HG02884 (cell line): ENCODE measurements at regions not wholly inside any gene's neighbourhood (a gene's known extent, or its start where the extent isn't known, plus 50 kb on each side); places are given as distances from the start of the nearest gene placed in this dataset.

Experiments
- ATAC-seq: cut with Tn5 transposase; IDR thresholded peaks from one replicate; pipeline ENCODE4 v1.9.1; 2021; ENCODE audit warnings: mild to moderate bottlenecking, moderate library complexity; ENCODE audit not compliant: unreplicated experiment

DNA sequence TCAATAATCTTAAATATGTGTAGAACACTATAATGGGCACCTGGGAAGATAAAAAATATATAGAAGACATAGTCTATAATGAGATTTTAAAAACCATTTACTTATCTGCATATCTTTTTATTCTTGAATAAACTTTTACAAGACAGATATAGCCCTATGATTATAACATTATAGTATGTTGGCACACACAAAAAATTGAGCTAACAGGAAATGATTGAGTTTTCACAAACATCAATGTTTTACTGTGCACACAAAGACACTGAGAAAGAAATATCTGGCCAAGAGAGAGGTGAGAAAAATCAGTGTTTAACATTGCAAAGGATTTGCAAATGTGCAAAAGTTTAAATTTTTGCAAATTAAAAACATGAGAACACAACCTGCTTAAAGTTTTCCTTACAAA is 124.3 kb downstream of the BBS10 start:
- ATAC-seq, result no peak

DNA sequence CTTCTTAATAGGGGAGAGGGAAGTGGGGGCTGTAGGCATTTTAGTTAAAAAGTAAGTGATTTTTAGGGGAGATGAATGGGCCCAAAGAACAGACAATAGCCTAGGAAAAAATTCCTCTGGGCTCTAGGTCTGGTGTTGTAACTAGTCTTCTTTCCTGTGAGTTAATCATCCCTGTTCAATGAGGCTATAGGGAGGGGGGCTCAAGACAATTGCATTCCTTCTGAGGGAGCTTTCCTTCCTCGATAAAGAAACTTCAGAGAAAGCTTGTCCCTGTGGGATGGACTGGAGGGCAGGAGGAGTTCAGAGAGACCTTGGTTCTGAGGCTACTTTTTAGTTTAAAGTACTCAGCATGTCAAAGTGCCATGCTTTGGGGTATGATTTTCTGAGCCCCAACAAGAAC is 127.2 kb downstream of the BBS10 start:
- no peak for ATAC-seq

DNA sequence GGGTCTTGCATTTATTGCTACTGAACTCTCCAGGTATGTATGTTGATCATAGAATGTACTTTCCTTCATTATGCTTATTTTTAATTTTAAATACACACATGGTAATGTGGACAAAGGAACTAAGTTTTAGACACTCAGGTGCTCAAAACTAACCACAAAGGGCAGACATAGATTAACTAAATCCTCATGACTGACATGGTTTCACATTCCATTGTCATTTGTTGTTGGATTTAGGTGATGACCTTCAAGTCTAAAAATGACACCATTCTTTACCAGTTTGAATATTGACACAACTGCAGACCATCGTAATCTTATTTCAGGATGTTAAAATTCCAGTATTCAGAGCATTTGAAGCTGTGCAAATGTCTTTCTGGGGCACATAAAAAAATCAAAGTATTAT is 128.4 kb downstream of the BBS10 start:
- no peak for ATAC-seq

DNA sequence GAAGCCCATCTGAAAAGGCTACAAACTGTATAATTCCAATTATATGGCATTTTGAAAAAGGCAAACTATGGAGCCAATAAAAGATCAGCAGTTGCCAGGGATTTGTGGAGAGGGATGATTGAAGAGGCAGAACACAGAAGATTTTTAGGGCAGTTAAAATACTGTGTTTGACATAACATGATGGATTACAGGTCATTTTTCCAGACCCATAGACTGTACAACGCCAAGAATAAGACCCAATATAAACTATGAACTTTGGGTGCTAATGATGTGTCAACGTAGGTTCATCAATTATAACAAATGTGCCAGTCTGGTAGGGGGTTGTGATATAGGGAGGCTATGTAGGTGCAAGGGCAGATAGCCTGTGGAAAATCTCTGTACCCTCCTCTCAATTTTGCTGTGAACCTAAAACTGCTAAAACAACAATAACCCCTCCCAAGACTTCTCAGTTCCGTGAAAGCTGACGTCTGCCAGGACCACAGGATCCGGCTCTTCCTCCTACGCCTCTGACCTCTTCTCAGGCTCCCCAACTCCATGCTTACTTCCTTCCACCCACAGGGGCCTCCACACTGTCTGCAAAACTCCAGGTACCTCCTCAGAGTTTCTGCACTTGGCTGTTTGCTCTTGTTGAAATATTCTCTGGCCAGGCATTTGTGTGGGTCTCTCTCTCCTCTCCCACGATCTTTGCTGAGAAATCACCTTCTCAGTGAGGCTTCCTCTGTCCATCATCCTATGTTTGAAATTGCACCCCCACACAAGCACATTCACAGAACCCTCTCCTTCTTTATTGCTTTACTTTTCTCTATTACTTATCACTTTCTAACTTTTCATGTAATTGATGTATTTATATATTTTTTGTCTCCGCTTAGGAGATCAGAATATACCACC is 131.4 kb downstream of the BBS10 start:
- ATAC-seq, result no peak

DNA sequence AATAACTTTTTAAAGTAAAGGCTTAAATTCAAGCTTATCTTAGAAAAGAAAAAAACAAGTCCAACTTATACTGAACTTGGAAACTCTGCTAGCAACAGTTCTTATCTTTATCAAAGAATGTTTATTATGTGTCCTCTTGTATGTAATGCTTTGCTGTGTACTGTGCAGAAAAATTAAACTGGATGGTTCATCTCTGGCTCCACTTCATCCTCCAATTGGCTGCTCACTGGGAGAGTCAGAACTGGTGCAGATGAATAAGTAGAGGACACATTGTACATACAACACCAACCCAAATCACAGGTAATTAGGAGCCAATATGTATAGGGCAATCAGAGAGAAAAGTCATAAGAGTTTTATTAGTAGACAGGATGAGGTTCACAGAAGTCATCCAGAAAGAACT is 123.6 kb upstream of the NAP1L1 start:
- no peak for ATAC-seq

DNA sequence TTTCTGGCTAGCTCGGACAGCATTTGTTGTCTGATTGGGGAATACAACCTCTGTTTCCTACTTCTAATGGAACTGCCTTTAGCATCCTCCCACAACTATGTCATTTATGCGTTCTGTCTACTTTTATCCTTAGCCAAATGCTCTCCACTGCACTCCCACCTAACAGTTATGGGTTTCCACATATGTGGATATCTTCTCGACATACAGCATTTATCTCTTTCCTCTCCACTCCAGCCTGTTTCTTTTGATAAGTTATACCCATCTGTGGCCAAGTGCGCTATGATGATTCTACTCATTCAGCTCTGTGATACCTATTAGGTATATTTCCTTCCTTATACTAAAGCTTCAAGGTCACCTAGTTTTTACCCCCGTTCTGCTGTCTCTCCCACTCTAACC is 122.2 kb upstream of the NAP1L1 start:
- ATAC-seq, result no peak

DNA sequence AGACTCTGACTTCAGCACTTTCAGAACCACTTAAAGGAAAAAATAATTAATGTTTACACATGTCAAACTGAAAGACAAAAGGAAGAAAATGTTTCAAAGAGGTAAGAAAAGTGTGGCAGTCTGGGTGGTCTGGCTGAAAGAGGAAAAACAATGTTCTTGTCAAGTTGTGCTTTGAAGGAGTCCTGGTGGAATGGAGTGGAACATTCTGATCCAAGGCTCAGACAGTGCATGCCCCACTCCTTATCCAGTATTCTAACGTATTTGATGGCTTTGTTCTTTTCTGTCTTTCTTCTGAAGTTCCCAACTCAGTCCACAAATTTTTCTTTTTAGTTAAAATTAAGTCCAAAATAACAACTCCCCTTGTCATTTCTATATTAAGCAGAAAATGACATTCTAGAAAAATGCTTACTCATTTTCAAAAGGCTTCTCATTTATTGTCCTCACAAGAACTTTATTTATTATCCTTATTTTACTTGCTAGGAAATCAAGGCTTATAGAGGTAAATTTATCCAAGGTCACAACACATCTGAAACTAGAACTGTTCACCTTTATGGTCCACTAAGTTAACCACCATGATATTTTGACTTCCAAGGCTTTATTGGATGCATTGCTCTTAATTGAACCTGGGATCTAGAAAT is 121.7 kb upstream of the NAP1L1 start:
- no peak for ATAC-seq

DNA sequence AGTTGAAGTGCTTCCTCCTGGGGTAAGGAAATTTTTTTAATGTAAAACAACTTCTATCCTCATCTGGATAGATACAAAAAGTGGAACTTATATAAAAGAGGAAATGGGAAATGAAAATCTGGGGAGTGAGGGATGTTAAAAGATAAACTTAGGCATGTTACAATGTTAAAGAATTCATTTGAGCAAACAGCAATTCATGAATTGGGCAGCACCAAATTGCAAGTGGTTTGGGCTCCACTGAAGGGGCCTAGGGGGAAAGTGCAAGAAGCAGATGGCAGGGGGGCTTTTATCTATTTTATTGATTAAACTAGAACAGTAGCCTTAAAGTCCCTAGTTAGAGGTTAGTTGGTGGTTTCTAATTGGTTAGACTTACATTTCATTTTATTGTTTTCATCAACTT is 118.1 kb upstream of the NAP1L1 start:
- ATAC-seq, result no peak

DNA sequence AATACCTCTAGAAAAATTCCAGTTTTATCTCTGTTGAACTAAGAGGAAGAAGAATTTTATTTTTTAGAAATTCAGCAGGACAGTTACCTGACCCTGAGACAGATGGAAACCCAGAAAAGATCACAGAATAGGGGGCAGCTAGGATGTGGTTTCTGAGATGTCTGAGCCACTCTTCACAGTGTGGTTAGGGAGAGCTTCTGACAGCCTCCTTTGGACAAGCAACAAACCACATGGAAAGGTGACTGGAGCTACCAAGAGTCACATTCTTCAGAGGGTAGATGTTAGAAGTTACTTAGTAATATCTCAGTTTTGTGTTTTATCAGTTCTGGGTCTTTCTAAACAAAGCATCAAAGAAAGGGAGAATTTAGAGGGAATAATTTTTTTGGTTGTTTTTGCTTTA is 117.3 kb upstream of the NAP1L1 start:
- ATAC-seq, result no peak

DNA sequence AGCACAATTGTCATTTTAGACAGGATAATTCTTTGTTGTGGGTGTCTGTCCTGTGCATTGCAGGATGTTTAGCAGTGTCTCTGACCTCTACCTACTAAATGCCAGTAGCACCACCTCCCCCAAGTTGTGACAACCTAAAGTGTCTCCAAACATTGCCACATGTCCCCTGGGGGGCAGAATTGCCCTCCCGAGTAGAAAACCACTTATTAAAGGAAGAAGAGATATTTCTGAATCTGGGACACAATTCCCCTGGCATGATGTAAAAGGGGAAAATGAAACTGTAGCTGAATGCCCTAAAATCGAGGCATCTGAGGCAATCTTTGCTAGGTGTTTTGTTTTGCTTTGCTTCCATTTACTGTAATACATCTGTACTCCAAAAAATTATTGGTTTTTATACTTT is 116.8 kb upstream of the NAP1L1 start:
- ATAC-seq, result no peak

DNA sequence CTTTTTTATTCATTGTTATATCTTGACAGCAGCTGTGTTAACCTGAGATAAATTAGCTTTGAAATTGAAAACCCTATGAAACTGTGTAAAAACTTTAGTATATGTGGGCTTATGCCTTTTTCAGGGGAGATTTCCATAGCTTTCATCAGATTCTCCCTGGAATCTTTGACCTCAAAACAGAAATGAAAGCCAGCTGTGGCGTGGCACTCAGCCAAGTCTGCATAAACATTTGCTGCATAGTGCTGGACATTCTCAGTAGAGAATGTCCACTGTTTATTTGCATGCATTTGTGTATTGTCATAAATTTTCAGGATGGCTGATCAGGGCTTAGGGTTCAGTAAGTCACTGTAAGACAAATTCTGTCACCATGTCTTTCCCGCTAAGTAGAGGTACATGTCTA is 115.3 kb upstream of the NAP1L1 start:
- ATAC-seq, result no peak

DNA sequence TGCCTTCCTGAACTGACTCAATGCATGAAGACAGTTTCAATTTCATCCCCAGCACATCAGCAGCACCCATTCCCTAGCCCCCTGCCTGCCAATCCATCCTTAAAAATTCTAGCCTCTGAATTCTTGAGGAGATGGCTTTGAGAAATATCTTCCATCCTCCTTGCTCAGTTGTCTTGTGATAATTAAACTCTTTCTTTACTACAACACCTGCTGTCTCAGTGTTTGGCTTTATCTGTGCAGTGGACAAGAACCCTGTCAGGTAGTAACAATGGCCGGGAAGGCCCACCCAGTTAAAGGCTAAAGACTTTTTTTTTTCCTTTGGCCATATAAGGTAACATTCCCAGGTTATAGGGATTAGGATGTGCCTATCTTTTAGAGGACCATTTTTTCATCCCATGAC is 114.4 kb upstream of the NAP1L1 start:
- no peak for ATAC-seq

DNA sequence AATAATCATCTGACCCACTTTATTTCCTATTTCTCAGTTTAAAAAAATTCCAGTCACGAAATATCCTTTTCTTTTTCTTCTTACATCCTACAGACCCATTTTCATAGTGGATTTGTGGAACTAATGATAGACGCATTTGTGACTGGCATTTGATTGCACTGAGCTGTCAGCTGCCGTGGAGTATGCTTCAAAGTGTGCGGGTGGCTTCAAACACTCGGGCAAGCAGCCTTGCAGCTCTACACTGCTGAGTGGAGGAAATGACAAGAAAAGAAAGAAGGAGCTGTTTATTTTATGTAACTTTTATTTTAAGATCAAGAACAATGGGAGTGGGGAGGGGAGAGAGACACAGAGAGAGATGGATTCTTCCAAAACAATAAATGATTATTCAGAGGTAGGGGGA is 112.8 kb upstream of the NAP1L1 start:
- ATAC-seq, result no peak

DNA sequence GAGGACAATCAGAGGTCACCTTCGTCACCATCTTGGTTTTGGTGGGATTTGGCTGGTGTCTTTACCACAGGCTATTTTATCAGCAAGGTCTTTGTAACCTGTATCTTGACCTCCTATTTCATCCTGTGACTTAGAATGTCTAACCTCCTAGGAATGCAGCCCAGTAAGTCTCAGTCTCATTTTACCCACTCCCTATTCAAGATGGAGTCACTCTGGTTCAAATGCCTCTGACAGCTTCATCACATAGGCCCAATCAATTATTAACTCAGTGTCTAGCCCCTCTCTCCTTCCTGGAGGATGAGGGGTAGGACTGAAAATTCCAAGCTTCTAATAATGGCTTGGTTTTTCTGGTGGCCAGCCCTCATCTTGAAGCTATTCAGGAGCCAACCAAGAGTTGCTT is 111.4 kb upstream of the NAP1L1 start:
- no peak for ATAC-seq

DNA sequence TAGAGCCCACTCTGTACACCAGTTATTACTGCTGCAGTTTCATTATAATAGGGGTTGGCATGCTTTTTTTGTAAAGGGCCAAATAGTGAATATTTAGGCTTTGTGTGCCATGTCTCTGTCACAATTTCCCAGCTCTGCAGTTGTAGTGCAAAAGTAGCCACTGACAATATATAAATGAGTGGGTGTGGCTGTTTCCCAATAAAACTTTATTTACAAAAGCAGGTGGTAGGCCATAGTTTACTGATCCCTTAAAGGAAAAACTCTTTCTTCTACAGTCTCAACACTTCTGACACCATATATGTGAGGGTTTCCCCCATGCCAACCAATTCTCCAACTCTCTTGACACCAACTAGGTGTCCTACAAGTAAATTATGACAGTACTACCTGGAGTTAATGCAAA is 110.2 kb upstream of the NAP1L1 start:
- no peak for ATAC-seq

DNA sequence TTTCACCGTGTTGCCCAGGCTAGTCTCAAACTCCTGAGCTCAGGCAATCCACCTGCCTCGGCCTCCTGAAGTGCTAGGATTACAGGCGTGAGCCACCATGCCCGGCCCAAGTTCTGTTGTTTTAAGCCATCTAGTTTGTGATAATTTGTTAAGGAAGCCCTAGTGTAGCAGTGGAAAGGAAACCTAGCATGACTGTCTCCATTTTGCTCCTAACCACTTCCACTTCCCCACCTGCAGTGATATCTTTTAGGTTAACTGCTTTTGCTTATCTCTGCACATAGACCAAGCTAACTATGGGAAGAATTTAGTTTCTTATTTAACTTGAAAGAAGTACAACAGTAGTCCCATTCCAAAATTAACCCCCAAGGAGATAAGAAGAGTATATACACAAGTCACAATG is 109.5 kb upstream of the NAP1L1 start:
- ATAC-seq, result no peak

DNA sequence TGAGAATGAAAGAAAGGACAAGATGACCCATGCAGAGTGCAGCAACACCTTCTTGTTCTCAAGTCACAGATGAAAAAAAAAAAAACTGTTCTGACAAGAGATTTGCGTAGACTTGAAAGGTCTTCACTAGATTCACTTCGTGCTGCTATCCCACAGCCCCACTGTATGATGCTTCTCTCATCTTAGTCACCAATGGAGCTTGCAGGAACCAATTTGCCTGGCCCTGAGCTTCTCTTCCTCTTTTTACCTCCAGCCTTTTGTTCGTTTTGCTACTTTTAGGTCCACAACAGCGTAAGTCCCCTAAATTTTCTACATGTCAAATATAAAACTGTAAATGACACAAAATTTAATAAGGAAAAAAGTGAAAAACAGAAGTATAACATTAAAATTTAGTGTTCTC is 107.9 kb upstream of the NAP1L1 start:
- no peak for ATAC-seq

DNA sequence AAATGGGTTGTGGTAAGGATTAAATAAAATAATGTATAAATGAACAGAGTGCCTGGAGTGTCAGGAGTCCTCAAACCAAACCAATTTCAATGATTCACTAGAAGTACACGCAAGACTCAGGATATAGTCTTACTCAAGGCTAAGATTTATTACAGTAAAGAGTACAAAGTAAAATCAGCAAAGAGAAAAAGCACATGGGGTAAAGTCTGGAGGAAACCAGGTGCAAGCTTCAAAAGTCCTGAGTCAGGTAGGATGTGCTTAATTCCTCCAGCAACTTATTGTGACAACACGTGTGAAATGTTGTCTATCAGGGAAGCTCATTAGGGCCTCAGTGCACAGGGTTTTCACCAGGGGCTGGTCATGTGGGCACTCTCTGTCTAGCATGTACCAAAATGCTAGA is 105.8 kb upstream of the NAP1L1 start:
- ATAC-seq, result no peak

DNA sequence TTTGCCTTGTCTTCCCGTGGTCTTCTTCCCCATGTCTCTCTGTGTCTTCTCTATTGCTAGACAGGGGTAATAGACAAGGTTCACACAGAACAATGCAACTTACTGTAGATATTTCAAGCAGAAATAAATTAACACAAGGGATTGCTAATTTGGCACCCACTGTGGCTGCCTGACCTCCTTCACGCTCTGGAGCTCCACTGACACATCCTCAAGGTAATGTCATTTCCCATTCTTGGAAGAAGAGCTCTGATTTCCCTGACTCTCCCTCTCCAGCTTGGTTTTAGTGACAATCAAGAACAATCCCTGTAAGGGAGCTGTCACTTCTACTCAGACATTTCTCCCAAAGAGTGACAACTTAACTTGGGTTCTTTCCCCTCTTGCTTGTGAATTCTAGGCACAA is 105.4 kb upstream of the NAP1L1 start:
- no peak for ATAC-seq

DNA sequence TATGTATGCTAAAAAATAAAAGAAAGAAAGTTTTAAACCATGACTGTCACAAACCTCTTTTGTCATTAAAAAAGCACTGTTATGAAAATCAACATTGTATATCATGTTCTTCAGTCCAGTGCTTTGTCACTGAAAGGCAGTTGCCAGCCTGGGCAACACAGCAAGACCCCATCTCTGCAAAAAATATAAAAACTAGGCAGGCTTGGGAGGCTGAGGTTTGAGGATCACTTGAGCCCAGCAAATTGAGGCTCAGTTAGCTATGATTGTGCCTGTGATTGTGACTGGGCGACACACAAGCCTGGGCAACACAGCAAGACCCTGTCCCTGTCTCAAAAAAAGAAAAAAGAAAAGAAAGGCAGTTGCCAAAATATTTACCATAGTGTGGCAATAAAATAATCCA is 102.7 kb upstream of the NAP1L1 start:
- no peak for ATAC-seq

DNA sequence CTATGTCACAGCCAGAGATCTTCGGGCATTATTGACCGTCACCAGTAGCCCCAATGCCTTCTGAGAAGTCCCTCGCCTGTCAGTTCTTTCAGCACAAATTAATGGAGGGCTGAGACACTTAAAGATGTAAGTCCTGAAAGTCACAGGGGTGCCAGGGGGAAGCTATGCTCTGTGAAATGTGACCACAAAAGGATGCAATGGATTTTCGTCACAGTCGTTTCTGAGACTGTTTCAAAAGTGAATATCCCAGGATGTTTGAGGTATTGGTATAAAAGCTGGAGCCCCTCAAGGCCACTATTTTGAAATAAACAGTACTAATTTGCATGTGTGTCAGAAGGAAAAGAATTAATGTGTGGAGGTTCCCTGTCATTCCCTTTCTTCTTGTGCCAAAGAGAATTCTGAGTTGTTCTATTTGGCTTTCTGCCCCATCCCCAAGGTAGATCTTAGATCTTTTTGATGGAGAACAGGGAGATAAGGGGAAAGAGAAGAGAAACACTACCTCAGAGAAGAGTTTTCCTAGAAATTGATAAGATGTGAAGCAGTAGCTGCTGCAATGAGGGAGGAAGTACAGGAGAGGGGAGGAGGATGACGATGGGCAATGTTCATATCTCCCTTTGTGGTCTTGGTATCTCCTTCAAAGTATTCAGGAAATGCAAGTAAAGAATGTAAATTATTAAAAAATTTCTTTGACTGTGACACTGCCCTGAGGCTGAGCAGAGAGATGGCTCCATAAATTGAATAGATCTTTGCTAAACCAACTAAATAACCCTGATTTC is 101.8 kb upstream of the NAP1L1 start:
- ATAC-seq, result no peak
